Trophoblast cell (in vitro differentiated cells and primary cell): ENCODE measurements at regions not wholly inside any gene's neighbourhood (a gene's known extent, or its start where the extent isn't known, plus 50 kb on each side); places are given as distances from the start of the nearest gene placed in this dataset.

Source experiments
- DNase-seq, 2 donors: peaks; one replicate each; pipeline ENCODE4 v3.0.0-alpha.2; 2016
- H2AFZ ChIP-seq: 2 replicates; pipeline ENCODE4 v1.6.1; 2013; ENCODE audit warnings: low read length, moderate library complexity, mild to moderate bottlenecking; ENCODE audit not compliant: insufficient read depth, poor library complexity
- H2AK5ac ChIP-seq: 2 replicates; pipeline ENCODE4 v1.6.1; 2013; ENCODE audit warnings: mild to moderate bottlenecking, low read length
- H2BK120ac ChIP-seq: 2 replicates; pipeline ENCODE4 v1.6.1; 2013; ENCODE audit warnings: low read length, mild to moderate bottlenecking, moderate library complexity; ENCODE audit not compliant: insufficient read depth, poor library complexity
- H2BK12ac ChIP-seq: 2 replicates; pipeline ENCODE4 v1.6.1; 2013; ENCODE audit warnings: mild to moderate bottlenecking, low read length, moderate library complexity
- H2BK5ac ChIP-seq: 2 replicates; pipeline ENCODE4 v1.6.1; 2013; ENCODE audit warnings: low read length, low read depth, moderate library complexity, mild to moderate bottlenecking; ENCODE audit not compliant: poor library complexity
- H3K14ac ChIP-seq: 2 replicates; pipeline ENCODE4 v1.6.1; 2013; ENCODE audit warnings: mild to moderate bottlenecking, low read length
- H3K18ac ChIP-seq: 2 replicates; pipeline ENCODE4 v1.6.1; 2013; ENCODE audit warnings: mild to moderate bottlenecking, low read length
- H3K23ac ChIP-seq: 2 replicates; pipeline ENCODE4 v1.6.1; 2013; ENCODE audit warnings: low read length
- H3K27ac ChIP-seq: 2 replicates; pipeline ENCODE4 v1.5.1; 2013; ENCODE audit warnings: low read depth, mild to moderate bottlenecking, inconsistent platforms, low read length, moderate library complexity
- H3K27me3 ChIP-seq: 2 replicates; pipeline ENCODE4 v1.6.1; 2013; ENCODE audit warnings: inconsistent platforms, mild to moderate bottlenecking, low read length, moderate library complexity; ENCODE audit not compliant: insufficient read depth
- H3K36me3 ChIP-seq, 2 experiments: 1 replicate in 1 of 2; 2 replicates in 1 of 2; pipeline ENCODE4 v1.6.1; 2013; ENCODE audit warnings: low read length in 2 of 2, mild to moderate bottlenecking in 2 of 2, moderate library complexity in 1 of 2; ENCODE audit not compliant: insufficient read depth in 2 of 2, control insufficient read depth in 1 of 2
- H3K4ac ChIP-seq: 2 replicates; pipeline ENCODE4 v1.6.1; 2013; ENCODE audit warnings: low read depth, mild to moderate bottlenecking, low read length, moderate library complexity
- H3K4me1 ChIP-seq, 2 experiments: 1 replicate in 1 of 2; 2 replicates in 1 of 2; pipeline ENCODE4 v1.6.1; 2013; ENCODE audit warnings: low read length in 2 of 2, mild to moderate bottlenecking in 2 of 2, moderate library complexity in 1 of 2; ENCODE audit not compliant: insufficient read depth in 2 of 2, control insufficient read depth in 1 of 2
- H3K4me2 ChIP-seq: 2 replicates; pipeline ENCODE4 v1.6.1; 2013; ENCODE audit warnings: inconsistent platforms, mild to moderate bottlenecking, low read length, moderate library complexity
- H3K4me3 ChIP-seq: 2 replicates; pipeline ENCODE4 v1.5.1; 2013; ENCODE audit warnings: mild to moderate bottlenecking, low read depth, low read length, inconsistent platforms
- H3K79me1 ChIP-seq: one replicate; pipeline ENCODE4 v1.6.1; 2013; ENCODE audit warnings: low read length
- H3K79me2 ChIP-seq: 2 replicates; pipeline ENCODE4 v1.6.1; 2013; ENCODE audit warnings: low read length, mild to moderate bottlenecking; ENCODE audit not compliant: control insufficient read depth, insufficient read depth, poor library complexity
- H3K9ac ChIP-seq: 2 replicates; pipeline ENCODE4 v1.6.1; 2013; ENCODE audit warnings: mild to moderate bottlenecking, low read length
- H3K9me3 ChIP-seq: 2 replicates; pipeline ENCODE4 v1.6.1; 2013; ENCODE audit warnings: low read depth, mild to moderate bottlenecking, control low read depth, inconsistent platforms, low read length; ENCODE audit not compliant: insufficient read depth
- H4K12ac ChIP-seq: 2 replicates; pipeline ENCODE4 v1.6.1; 2013; ENCODE audit warnings: low read depth, mild to moderate bottlenecking, low read length, moderate library complexity
- H4K8ac ChIP-seq: 2 replicates; pipeline ENCODE4 v1.6.1; 2013; ENCODE audit warnings: low read depth, mild to moderate bottlenecking, low read length, moderate library complexity
- H4K91ac ChIP-seq: one replicate; pipeline ENCODE4 v1.6.1; 2013; ENCODE audit warnings: low read depth, mild to moderate bottlenecking, low read length, moderate library complexity
- WGBS: extraction: QIAGEN DNeasy Blood & Tissue Kit; methylation state at CpG from one replicate; pipeline ENCODE4 v1.1.7; 2013; ENCODE audit warnings: missing lambda C conversion rate; ENCODE audit not compliant: insufficient read length, insufficient coverage; ENCODE audit errors: extremely low coverage; 5-methylcytosine and 5-hydroxymethylcytosine counted together

DNA sequence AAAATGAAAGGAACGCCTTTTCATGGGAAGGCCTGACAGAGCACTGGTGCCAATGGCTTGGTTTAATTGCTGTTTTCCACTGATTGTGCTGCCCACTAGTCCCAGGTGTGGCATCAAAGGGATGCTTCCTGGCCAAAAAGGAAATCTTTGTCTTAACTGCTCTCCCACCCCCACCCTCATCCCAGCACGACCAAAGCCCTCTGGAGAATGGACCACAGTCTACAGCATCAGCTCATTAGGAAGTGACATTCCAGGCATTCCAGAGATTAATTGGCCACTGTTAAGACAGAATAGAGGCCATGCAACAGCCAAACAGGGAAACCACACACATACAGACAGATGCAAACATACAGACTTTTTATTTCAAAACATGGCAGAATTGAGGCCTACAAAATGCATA lies 143.2 kb downstream of the LHFPL1 start:
- Histone ChIP-seq H3K27me3 (no peaks in the 10 kb centered on the region), H3K79me2 (no peaks in the 10 kb centered on the region), H2BK12ac (no peak overlapping the region), H3K79me1 (no peaks in the 10 kb centered on the region), H2BK120ac (no peak overlapping the region), H3K9ac (no peak overlapping the region), H3K4me2 (no peak overlapping the region), H2BK5ac (no peak overlapping the region), H3K4me1 (no peaks in the 10 kb centered on the region), H3K4ac (no peak overlapping the region), H3K36me3 (no peaks in the 10 kb centered on the region), H2AK5ac (no peak overlapping the region), H3K14ac (no peak overlapping the region), H3K4me3 (no peak overlapping the region), H2AFZ (no peak overlapping the region), H3K23ac (no peak overlapping the region), H4K8ac (no peak overlapping the region), H4K12ac (no peak overlapping the region), H3K9me3 (no peaks in the 10 kb centered on the region), H3K27ac (no peak overlapping the region), H4K91ac (no peak overlapping the region), H3K18ac (no peak overlapping the region)
- WGBS, result no CpG with 5 or more reads among the region's 2 CpGs
- no peak for DNase-seq

DNA sequence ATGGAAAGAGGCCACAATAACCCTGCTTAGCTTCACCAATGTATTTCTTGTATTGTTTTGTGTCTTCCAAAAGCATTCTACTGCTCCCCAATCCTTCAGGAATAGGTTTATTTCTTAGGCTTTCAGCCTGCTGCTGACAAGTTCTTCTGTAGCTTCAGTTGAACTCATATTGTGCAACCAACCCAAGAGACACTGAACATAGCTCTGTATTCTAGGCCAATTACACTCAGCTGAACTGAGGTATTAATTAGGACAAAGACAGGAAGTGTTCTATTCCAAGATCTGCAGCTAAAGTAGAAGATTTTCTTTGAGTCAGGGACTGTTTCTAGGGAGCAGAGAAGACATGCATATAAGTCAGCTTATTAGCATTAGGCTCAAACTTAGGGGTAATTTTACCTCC lies 151.8 kb downstream of the LHFPL1 start:
- Histone ChIP-seq H3K36me3 (no peaks in the 10 kb centered on the region), H3K4me1 (no peaks in the 10 kb centered on the region), H3K79me2 (no peaks in the 10 kb centered on the region), H3K4ac (no peak overlapping the region), H3K9ac (no peak overlapping the region), H3K4me2 (no peak overlapping the region), H4K91ac (no peak overlapping the region), H4K12ac (no peak overlapping the region), H3K9me3 (no peaks in the 10 kb centered on the region), H2AK5ac (no peak overlapping the region), H3K18ac (no peak overlapping the region), H3K27ac (no peak overlapping the region), H3K4me3 (no peak overlapping the region), H2BK5ac (no peak overlapping the region), H3K23ac (no peak overlapping the region), H3K27me3 (no peaks in the 10 kb centered on the region), H4K8ac (no peak overlapping the region), H2BK12ac (no peak overlapping the region), H3K79me1 (no peaks in the 10 kb centered on the region), H2BK120ac (no peak overlapping the region), H2AFZ (no peak overlapping the region), H3K14ac (no peak overlapping the region)
- no peak for DNase-seq

DNA sequence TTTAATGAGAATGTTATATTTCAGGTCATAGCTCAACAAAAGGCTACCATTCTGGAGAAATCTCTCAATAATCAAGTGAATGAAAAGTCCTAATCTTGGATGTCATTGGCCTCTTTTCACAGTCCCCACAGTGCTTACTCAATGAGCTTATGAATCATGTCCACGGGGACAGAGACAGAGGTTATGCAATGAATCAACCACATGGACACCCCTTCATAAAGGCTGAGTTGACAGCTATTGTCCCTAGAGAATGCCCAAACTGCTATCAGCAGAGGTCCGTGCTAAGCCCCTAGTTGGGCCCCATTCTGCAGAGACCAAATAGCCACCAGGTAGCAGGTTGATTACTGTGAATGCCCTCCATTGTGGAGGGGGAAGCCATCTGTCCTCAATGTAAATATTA lies 158.1 kb downstream of the LHFPL1 start:
- Histone ChIP-seq H2AFZ (no peak overlapping the region), H3K27me3 (no peaks in the 10 kb centered on the region), H3K4ac (no peak overlapping the region), H3K36me3 (no peaks in the 10 kb centered on the region), H3K79me2 (no peaks in the 10 kb centered on the region), H2BK12ac (no peak overlapping the region), H2BK5ac (no peak overlapping the region), H3K4me3 (no peak overlapping the region), H4K12ac (no peak overlapping the region), H3K9ac (no peak overlapping the region), H2BK120ac (no peak overlapping the region), H3K4me2 (no peak overlapping the region), H2AK5ac (no peak overlapping the region), H3K14ac (no peak overlapping the region), H4K8ac (no peak overlapping the region), H3K9me3 (no peaks in the 10 kb centered on the region), H3K18ac (no peak overlapping the region), H3K79me1 (no peaks in the 10 kb centered on the region), H3K23ac (no peak overlapping the region), H3K27ac (no peak overlapping the region), H4K91ac (no peak overlapping the region), H3K4me1 (no peaks in the 10 kb centered on the region)
- no peak for DNase-seq
- no CpG with 5 or more reads among the region's 2 CpGs for WGBS

DNA sequence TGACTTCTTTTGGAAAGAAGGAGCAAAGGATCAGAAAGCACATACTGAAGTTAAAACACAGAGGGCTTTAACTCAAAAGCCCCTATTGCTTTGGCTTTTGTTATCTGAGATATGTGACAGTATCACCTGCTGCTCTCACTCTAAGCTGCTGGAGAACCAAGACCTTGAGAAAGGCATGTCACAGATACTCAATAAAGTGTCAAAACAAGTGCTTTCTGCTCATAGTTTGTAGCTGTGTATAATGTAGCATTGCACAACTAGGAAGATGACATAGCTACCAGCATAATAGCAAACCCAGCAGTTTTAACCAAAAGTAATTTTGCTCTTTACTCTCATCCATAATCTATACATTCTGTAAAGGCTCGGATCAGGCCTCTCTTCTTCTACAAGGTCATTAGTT lies 159.6 kb downstream of the LHFPL1 start:
- no peak overlapping the region for H2BK120ac ChIP-seq
- no peaks in the 10 kb centered on the region for H3K79me2 ChIP-seq
- no peak overlapping the region for H3K27ac ChIP-seq
- no peak overlapping the region for H2AFZ ChIP-seq
- no peak overlapping the region for H2AK5ac ChIP-seq
- no peak overlapping the region for H3K23ac ChIP-seq
- H4K8ac ChIP-seq, result no peak overlapping the region
- H3K27me3 ChIP-seq, result no peaks in the 10 kb centered on the region
- no peak overlapping the region for H3K14ac ChIP-seq
- no peak overlapping the region for H3K4ac ChIP-seq
- no CpG with 5 or more reads among the region's 1 CpG for WGBS
- H3K4me1 ChIP-seq, result no peaks in the 10 kb centered on the region
- H3K18ac ChIP-seq, result no peak overlapping the region
- no peak overlapping the region for H3K9ac ChIP-seq
- no peak overlapping the region for H3K4me3 ChIP-seq
- H4K12ac ChIP-seq, result no peak overlapping the region
- no peaks in the 10 kb centered on the region for H3K9me3 ChIP-seq
- peak in 1 of 2 donors; percentile 57 for DNase-seq
- H4K91ac ChIP-seq, result no peak overlapping the region
- no peak overlapping the region for H3K4me2 ChIP-seq
- H3K36me3 ChIP-seq, result no peaks in the 10 kb centered on the region
- H2BK12ac ChIP-seq, result no peak overlapping the region
- no peaks in the 10 kb centered on the region for H3K79me1 ChIP-seq
- no peak overlapping the region for H2BK5ac ChIP-seq
